Cardiac fibroblast (primary cell): ENCODE measurements at regions not wholly inside any gene's neighbourhood (a gene's known extent, or its start where the extent isn't known, plus 50 kb on each side); places are given as distances from the start of the nearest gene placed in this dataset.
A peak's percentile ranks its signal among the peaks of the same experiment; 100 is the strongest.
"Not testable (repeated sequence)": the region's sequence is repeated elsewhere in the genome, so short reads cannot be mapped to it uniquely, and the experiment has no call there.

ENCODE experiments used
- DNase-seq, 2 donors: peaks; one replicate each; pipeline versions ENCODE4 v3.0.0 to v3.0.0-alpha.2; 2010; ENCODE audit warnings: low read depth in 2 of 2
- H3K4me3 ChIP-seq, 2 donors: replicated peaks in 1 of 2; 1 replicate in 1 of 2; 2 replicates in 1 of 2; pipeline ENCODE4 v1.5.1; 2011; ENCODE audit warnings: low read depth in 2 of 2, low read length in 2 of 2, mild to moderate bottlenecking in 2 of 2, moderate library complexity in 1 of 2
- TF ChIP-seq, protein P1 (sequence below): IDR thresholded peaks from one replicate; pipeline ENCODE4 v1.5.1; 2011; ENCODE audit warnings: low read depth, mild to moderate bottlenecking, low read length, inconsistent platforms

DNA sequence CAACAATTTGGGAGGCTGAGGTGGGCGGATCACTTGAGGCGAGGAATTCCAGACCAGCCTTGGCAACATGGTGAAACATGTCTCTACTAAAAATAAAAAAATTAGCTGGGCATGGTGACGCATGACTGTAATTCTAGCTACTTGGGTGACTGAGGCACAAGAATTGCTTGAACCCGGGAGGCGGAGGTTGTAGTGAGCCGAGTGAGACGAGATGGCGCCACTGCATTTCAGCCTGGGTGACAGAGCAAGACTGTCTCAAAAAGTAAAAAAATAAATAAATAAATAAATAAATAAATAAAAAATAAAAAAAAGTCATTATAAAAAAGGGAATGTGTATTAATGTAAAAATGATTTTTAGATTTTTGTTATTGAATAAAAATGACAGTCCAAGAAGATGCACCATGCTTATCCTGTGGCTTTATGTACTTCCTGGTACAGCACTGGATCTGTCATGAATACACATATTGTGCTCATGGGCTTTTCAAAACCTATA is 658.8 kb upstream of the LRRN3 start:
- DNase-seq: no peak
- no peak overlapping the region for H3K4me3 ChIP-seq
- TF ChIP-seq, protein P1, sequence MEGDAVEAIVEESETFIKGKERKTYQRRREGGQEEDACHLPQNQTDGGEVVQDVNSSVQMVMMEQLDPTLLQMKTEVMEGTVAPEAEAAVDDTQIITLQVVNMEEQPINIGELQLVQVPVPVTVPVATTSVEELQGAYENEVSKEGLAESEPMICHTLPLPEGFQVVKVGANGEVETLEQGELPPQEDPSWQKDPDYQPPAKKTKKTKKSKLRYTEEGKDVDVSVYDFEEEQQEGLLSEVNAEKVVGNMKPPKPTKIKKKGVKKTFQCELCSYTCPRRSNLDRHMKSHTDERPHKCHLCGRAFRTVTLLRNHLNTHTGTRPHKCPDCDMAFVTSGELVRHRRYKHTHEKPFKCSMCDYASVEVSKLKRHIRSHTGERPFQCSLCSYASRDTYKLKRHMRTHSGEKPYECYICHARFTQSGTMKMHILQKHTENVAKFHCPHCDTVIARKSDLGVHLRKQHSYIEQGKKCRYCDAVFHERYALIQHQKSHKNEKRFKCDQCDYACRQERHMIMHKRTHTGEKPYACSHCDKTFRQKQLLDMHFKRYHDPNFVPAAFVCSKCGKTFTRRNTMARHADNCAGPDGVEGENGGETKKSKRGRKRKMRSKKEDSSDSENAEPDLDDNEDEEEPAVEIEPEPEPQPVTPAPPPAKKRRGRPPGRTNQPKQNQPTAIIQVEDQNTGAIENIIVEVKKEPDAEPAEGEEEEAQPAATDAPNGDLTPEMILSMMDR: no peak

DNA sequence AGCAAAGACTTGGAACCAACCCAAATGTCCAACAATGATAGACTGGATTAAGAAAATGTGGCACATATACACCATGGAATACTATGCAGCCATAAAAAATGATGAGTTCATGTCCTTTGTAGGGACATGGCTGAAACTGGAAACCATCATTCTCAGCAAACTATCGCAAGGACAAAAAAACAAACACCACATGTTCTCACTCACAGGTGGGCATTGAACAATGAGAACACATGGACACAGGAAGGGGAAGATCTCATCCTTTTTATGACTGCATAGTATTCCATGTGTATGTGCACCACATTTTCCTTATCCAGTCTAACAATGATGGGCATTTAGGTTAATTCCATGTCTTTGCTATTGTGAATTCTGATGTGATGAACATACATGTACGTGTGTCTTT is 652.0 kb upstream of the LRRN3 start:
- DNase-seq, H3K4me3 ChIP-seq: not testable (repeated sequence)

DNA sequence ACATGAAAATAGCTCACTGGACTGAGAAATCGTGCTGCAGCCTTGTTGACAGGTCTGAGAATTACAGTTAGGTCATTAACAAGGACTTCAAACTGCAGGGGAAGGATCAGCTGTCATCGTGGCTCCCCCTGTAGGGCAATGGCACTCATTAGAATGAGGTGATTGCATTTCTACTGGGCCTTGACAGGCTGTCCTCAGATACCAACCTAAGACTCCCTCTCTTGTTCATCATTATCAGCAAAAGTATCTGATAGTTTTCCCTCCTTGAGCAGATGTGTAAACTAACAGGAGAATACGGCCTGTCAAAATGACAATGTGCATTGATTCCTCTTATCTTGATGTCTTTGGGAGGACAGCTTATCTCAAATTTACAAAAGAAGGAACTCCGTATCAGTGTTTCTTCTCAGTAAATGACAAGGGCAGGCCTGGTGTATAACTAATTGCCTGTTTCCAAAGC is 648.5 kb upstream of the LRRN3 start:
- DNase-seq: peak in 1 of 2 donors; percentile 53
- TF ChIP-seq, protein P1: peak; percentile 54
- H3K4me3 ChIP-seq: no peak overlapping the region

DNA sequence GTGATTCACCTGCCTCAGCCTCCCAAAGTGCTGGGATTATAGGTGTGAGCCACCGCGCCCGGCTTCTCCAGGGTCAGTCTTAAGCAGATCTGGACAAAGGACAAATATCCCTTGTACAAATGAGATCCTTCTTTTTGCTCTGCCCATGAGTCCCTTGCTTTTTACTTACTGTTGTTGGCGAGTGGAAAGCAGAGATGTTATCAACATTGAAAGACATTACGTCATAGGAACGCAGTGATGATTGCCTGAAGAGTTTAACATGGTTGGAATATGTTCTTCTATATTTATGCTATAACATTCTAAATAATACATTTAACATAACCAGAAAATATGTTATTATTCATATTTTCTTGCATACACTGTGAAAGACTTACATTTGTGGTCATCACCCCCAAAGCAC is 644.3 kb upstream of the LRRN3 start:
- TF ChIP-seq, protein P1: no peak
- no peak for DNase-seq
- no peak overlapping the region for H3K4me3 ChIP-seq

DNA sequence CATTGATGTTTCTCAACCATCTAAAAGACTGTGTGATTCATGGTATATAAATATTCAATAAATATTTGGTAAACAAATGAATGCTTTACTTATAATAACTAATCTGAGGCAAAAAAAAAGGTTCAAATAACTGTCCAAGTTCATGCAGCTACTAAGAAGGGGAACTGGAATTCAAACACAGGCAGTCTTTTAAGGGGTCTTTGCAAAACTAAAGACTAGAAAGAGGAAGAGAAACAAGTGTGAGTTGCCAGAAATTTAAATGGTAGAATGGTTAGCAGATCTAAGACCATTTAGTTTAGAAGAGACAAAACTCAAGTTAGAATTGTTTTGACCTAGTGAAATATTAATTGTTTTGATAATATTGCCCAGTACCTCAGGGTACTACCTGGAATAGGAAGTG is 642.0 kb upstream of the LRRN3 start:
- H3K4me3 ChIP-seq: no peak overlapping the region
- no peak for DNase-seq
- TF ChIP-seq, protein P1: no peak

DNA sequence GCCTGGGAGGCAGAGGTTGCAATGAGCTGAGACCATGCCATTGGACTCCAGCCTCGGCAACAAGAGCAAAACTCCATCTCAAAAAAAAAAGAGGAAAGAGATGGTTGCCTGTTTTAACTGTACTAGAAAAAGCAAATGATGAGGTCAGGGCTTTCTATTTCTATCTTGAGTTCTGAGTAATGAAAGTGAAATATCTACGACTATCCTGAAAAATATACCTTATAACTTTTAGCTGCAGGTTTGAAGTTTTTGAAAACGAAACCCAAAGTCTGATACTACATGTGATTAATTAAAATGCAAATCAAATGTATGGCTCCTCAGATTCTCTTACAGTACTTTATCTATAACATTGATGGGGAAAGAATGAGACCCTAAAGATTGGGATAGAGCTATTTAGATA is 636.2 kb upstream of the LRRN3 start:
- DNase-seq: no peak
- TF ChIP-seq, protein P1: no peak
- H3K4me3 ChIP-seq: no peak overlapping the region

DNA sequence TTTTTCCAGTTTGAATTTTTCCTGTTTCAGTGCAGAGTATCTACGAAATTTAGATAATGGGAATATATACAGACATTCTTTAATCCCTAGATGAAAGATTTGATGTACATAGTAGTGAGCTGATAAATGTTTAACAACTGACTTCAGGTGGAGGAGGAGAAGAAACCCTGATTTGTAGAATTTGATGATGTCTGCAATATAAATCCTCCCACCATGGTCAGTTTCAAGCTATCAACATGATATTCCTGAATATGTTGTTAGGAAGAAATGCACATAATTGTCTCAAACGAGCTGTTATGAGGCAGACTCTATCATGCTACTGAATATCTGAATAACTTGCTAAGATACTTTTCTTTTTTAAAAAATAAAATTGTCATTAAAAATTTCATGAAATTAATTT is 629.3 kb upstream of the LRRN3 start:
- H3K4me3 ChIP-seq: no peak overlapping the region
- TF ChIP-seq, protein P1: no peak
- DNase-seq: no peak
